Gastrocnemius medialis (tissue), 4 donors: ENCODE measurements at regions not wholly inside any gene's neighbourhood (a gene's known extent, or its start where the extent isn't known, plus 50 kb on each side); places are given as distances from the start of the nearest gene placed in this dataset.

Source experiments
- ATAC-seq, 2 donors: fragments of 150-250 bp; one replicate each; pipeline ENCODE4 v1.9.1; 2016
- DNase-seq, 2 donors: peaks; one replicate each; pipeline ENCODE4 v3.0.0-alpha.2; 2019
- H3K27ac ChIP-seq, 4 donors: fragments of 200-600 bp; sonication (generic); 1 replicate in 1 of 4; 2 replicates in 3 of 4; pipeline ENCODE4 v1.5.1; 2016 to 2018; ENCODE audit warnings: mild to moderate bottlenecking in 2 of 4, moderate library complexity in 1 of 4
- H3K27me3 ChIP-seq, 3 donors: fragments of 200-600 bp; sonication (generic) in 2 of 3; 1 replicate in 1 of 3; 2 replicates in 2 of 3; pipeline versions ENCODE4 v1.5.1 to v1.6.0; 2016 to 2019; ENCODE audit warnings: mild to moderate bottlenecking in 1 of 3, moderate library complexity in 1 of 3
- H3K36me3 ChIP-seq, 2 donors: fragments of 200-600 bp; sonication (generic) in 1 of 2; one replicate each; pipeline ENCODE4 v1.5.1; 2017 to 2018
- H3K4me1 ChIP-seq, 2 donors: fragments of 200-600 bp; sonication (generic) in 1 of 2; one replicate each; pipeline ENCODE4 v1.5.1; 2016 to 2017; ENCODE audit warnings: mild to moderate bottlenecking in 2 of 2
- H3K4me3 ChIP-seq, 4 donors: fragments of 200-600 bp; sonication (generic) in 3 of 4; 1 replicate in 1 of 4; 2 replicates in 3 of 4; pipeline ENCODE4 v1.5.1; 2016 to 2019; ENCODE audit warnings: mild to moderate bottlenecking in 2 of 4
- H3K9me3 ChIP-seq, 3 donors: fragments of 200-600 bp; sonication (generic) in 2 of 3; 1 replicate in 1 of 3; 2 replicates in 2 of 3; pipeline ENCODE4 v1.5.1; 2016 to 2019
- CTCF ChIP-seq, 5 experiments: fragments of 450-650 bp in 3 of 5; fragments of 200-600 bp in 2 of 5; sonication (generic) in 2 of 5; IDR thresholded peaks in 4 of 5; conservative IDR thresholded peaks in 1 of 5; 1 replicate in 4 of 5; 2 replicates in 1 of 5; pipeline ENCODE4 v1.5.1; 2016 to 2019; ENCODE audit warnings: antibody characterized with exemption in 5 of 5, mild to moderate bottlenecking in 3 of 5, moderate library complexity in 3 of 5
- POLR2A ChIP-seq, 2 donors: fragments of 450-650 bp; IDR thresholded peaks; one replicate each; pipeline ENCODE4 v1.6.1; 2017; ENCODE audit warnings: antibody characterized with exemption in 2 of 2, mild to moderate bottlenecking in 2 of 2, moderate library complexity in 2 of 2
- in situ Hi-C, 4 donors: fragments of 200-750 bp; cut with MboI; loops; one replicate each; pipeline versions ENCODE4 v1.15.0 to v1.8.0; 2017; ENCODE audit warnings: low sequenced_read_pairs in 4 of 4
- intact Hi-C: fragments of 100-400 bp; cut with DNase I; formaldehyde crosslinking; loops from one replicate; pipeline ENCODE4 v1.15.1; 2023; ENCODE audit warnings: low total_unique reads

GRCh38 chr7:96638669-96639068, 71.0 kb downstream of the SEM1 start:
- Histone ChIP-seq H3K36me3 (no peaks in the 10 kb centered on the region), H3K4me3 (no peak overlapping the region), H3K9me3 (no peaks in the 10 kb centered on the region), H3K4me1 (peaks cover 0 to 17% of the 10 kb centered on the region in 2 donors), H3K27ac (no peak overlapping the region), H3K27me3 (no peaks in the 10 kb centered on the region)
- ATAC-seq (no peak), DNase-seq (no peak)
- TF ChIP-seq POLR2A (IDR thresholded peaks at IDR 0.05) (no peak), CTCF (IDR thresholded peaks at IDR 0.05 in 4 of 5, conservative IDR thresholded peaks at IDR 0.05 in 1 of 5) (no peak)
- intact Hi-C loops (no loop called here), in situ Hi-C loops (no loop called here)

GRCh38 chr7:96637522-96637921, 72.1 kb downstream of the SEM1 start:
- Histone ChIP-seq H3K4me3 (no peak overlapping the region), H3K9me3 (no peaks in the 10 kb centered on the region), H3K27ac (peak overlapping the region in 1 of 4 donors; percentile 15), H3K36me3 (no peaks in the 10 kb centered on the region), H3K27me3 (no peaks in the 10 kb centered on the region), H3K4me1 (peaks cover 0 to 17% of the 10 kb centered on the region in 2 donors)
- intact Hi-C loops (no loop called here), in situ Hi-C loops (no loop called here)
- no peak for ATAC-seq
- no peak for DNase-seq
- TF ChIP-seq POLR2A (IDR thresholded peaks at IDR 0.05) (no peak), CTCF (IDR thresholded peaks at IDR 0.05 in 4 of 5, conservative IDR thresholded peaks at IDR 0.05 in 1 of 5) (no peak)

GRCh38 chr7:96636979-96637378, 72.7 kb downstream of the SEM1 start:
- DNase-seq (no peak), ATAC-seq (peak; percentile 56 to 81)
- peaks cover 0 to 17% of the 10 kb centered on the region in 2 donors for H3K4me1 ChIP-seq
- in situ Hi-C loops: no loop called here
- H3K36me3 ChIP-seq: no peaks in the 10 kb centered on the region
- intact Hi-C loops: no loop called here
- H3K27ac ChIP-seq: peak overlapping the region in 2 of 4 donors; percentile 15 to 16
- no peaks in the 10 kb centered on the region for H3K9me3 ChIP-seq
- H3K27me3 ChIP-seq: no peaks in the 10 kb centered on the region
- no peak overlapping the region for H3K4me3 ChIP-seq
- no peak for TF ChIP-seq POLR2A (IDR thresholded peaks at IDR 0.05)
- no peak for TF ChIP-seq CTCF (IDR thresholded peaks at IDR 0.05 in 4 of 5, conservative IDR thresholded peaks at IDR 0.05 in 1 of 5)

GRCh38 chr7:96636342-96636860, 73.2 kb downstream of the SEM1 start:
- H3K4me3 ChIP-seq: no peak overlapping the region
- in situ Hi-C loops (no loop called here), intact Hi-C loops (no loop called here)
- ATAC-seq: no peak
- no peak for DNase-seq
- H3K36me3 ChIP-seq: no peaks in the 10 kb centered on the region
- H3K27ac ChIP-seq: no peak overlapping the region
- no peak for TF ChIP-seq POLR2A (IDR thresholded peaks at IDR 0.05)
- TF ChIP-seq CTCF (IDR thresholded peaks at IDR 0.05 in 4 of 5, conservative IDR thresholded peaks at IDR 0.05 in 1 of 5): no peak
- H3K27me3 ChIP-seq: no peaks in the 10 kb centered on the region
- no peaks in the 10 kb centered on the region for H3K9me3 ChIP-seq
- peaks cover 0 to 17% of the 10 kb centered on the region in 2 donors for H3K4me1 ChIP-seq

- no peaks in the 10 kb centered on the region for H3K36me3 ChIP-seq
- no peak for DNase-seq
- no peak for ATAC-seq
- intact Hi-C loops (no loop called here), in situ Hi-C loops (no loop called here)
- TF ChIP-seq POLR2A (IDR thresholded peaks at IDR 0.05) (no peak), CTCF (IDR thresholded peaks at IDR 0.05 in 4 of 5, conservative IDR thresholded peaks at IDR 0.05 in 1 of 5) (no peak)
- H3K4me1 ChIP-seq: no peaks in the 10 kb centered on the region
- no peaks in the 10 kb centered on the region for H3K27me3 ChIP-seq
- no peaks in the 10 kb centered on the region for H3K9me3 ChIP-seq
- no peak overlapping the region for H3K27ac ChIP-seq
- H3K4me3 ChIP-seq: no peak overlapping the region
Measured at GRCh38 chr7:96629884-96630283, 79.8 kb downstream of the SEM1 start.
